K562 (cell line): ENCODE measurements at regions not wholly inside any gene's neighbourhood (a gene's known extent, or its start where the extent isn't known, plus 50 kb on each side); places are given as distances from the start of the nearest gene placed in this dataset.

Experiments
- ATAC-seq: fragments of 200-7000 bp; cut with Tn5 transposase; 3 replicates; pipeline ENCODE4 v1.9.1; 2020; ENCODE audit warnings: moderate library complexity
- BruUV-seq: library from RNA; stranded (reverse); fragments of 400-500 nt; replicated peaks from 2 replicates; lab custom pipeline; 2021; lab: Mats Ljungman, UMichigan
- CTCF ChIA-PET: fragments of 300-600 bp; formaldehyde crosslinking; extraction: SDS; loops from one replicate; lab custom pipeline; 2021; ENCODE audit warnings: low intra/inter-chr PET ratio; lab: Yijun Ruan, JAX
- POLR2A ChIA-PET: fragments of 300-600, 350-650 bp; sonication (Branson Sonifier 250); formaldehyde crosslinking; extraction: SDS; loops from one replicate; lab custom pipeline; 2021; ENCODE audit warnings: antibody characterized with exemption, inconsistent platforms; lab: Yijun Ruan, JAX
- DNase-seq, 4 experiments: peaks; one replicate each; pipeline versions ENCODE4 v3.0.0 to v3.0.0-alpha.2; 2011 to 2018; ENCODE audit warnings: low spot score in 3 of 4, mixed read lengths in 3 of 4; ENCODE audit errors: extremely low read depth in 1 of 4
- FAIRE-seq: peaks from 2 replicates; lab custom pipeline; 2011; peaks lifted over from hg19 to GRCh38; lab: Jason Lieb, UNC
- H2AFZ ChIP-seq: 2 replicates; pipeline ENCODE4 v1.6.0; 2011; ENCODE audit warnings: low read depth, low read length, control low read depth, inconsistent platforms
- H3K27ac ChIP-seq: fragments of 200-600 bp; 3 replicates; pipeline ENCODE4 v1.8.0; 2011; ENCODE audit warnings: low read depth, mild to moderate bottlenecking, control low read depth, inconsistent platforms, low read length, moderate library complexity, mixed read lengths; ENCODE audit errors: extremely low read depth
- H3K27me3 ChIP-seq, 2 experiments: fragments of 300-600 bp in 1 of 2; 2 replicates in 1 of 2; 3 replicates in 1 of 2; pipeline versions ENCODE4 v1.6.0 to v1.8.0; 2011; ENCODE audit warnings: inconsistent platforms in 2 of 2, low read length in 2 of 2, mild to moderate bottlenecking in 1 of 2, mixed read lengths in 1 of 2, moderate library complexity in 1 of 2; ENCODE audit not compliant: control insufficient read depth in 2 of 2, insufficient read depth in 2 of 2
- H3K36me3 ChIP-seq: fragments of 300-600 bp; 3 replicates; pipeline ENCODE4 v1.8.0; 2011; ENCODE audit warnings: mild to moderate bottlenecking, low read length, inconsistent platforms; ENCODE audit not compliant: control insufficient read depth, insufficient read depth
- H3K4me1 ChIP-seq, 2 experiments: fragments of 200-600 bp in 1 of 2; replicated peaks in 1 of 2; 2 replicates in 1 of 2; 3 replicates in 1 of 2; pipeline versions ENCODE4 v1.5.1 to v1.8.0; 2011; ENCODE audit warnings: inconsistent platforms in 2 of 2, low read length in 2 of 2, mild to moderate bottlenecking in 1 of 2, mixed read lengths in 1 of 2, moderate library complexity in 1 of 2; ENCODE audit not compliant: control insufficient read depth in 2 of 2, insufficient read depth in 2 of 2
- H3K4me2 ChIP-seq: 2 replicates; pipeline ENCODE4 v1.6.1; 2011; ENCODE audit warnings: low read length, control low read depth, inconsistent platforms, mixed read lengths; ENCODE audit not compliant: insufficient read depth
- H3K4me3 ChIP-seq: fragments of 200-600 bp; sonication (generic), shearing (Covaris generic); 2 replicates; pipeline ENCODE4 v1.5.1; 2016; ENCODE audit warnings: control low read depth, inconsistent platforms
- H3K79me2 ChIP-seq: fragments of 200-600 bp; 3 replicates; pipeline ENCODE4 v1.8.0; 2011; ENCODE audit warnings: low read length, inconsistent platforms; ENCODE audit not compliant: control insufficient read depth, insufficient read depth
- H3K9ac ChIP-seq, 2 experiments: 2 replicates each; pipeline versions ENCODE4 v1.6.0 to v1.6.1; 2011; ENCODE audit warnings: low read depth in 2 of 2, low read length in 2 of 2, control low read depth in 1 of 2, inconsistent platforms in 1 of 2, mild to moderate bottlenecking in 1 of 2, mixed read lengths in 1 of 2; ENCODE audit not compliant: insufficient read depth in 1 of 2
- H3K9me1 ChIP-seq: one replicate; pipeline ENCODE4 v1.6.0; 2011; ENCODE audit warnings: inconsistent platforms, mild to moderate bottlenecking, low read length, moderate library complexity; ENCODE audit not compliant: control insufficient read depth, insufficient read depth
- H3K9me3 ChIP-seq: replicated peaks from 2 replicates; pipeline ENCODE4 v1.5.1; 2011; ENCODE audit warnings: low read depth, low read length, inconsistent platforms; ENCODE audit not compliant: control insufficient read depth, insufficient read depth
- H4K20me1 ChIP-seq: replicated peaks from 2 replicates; pipeline ENCODE4 v1.6.1; 2011; ENCODE audit warnings: low read length, inconsistent platforms, mixed read lengths; ENCODE audit not compliant: control insufficient read depth, insufficient read depth
- NCOR1 ChIP-seq: fragments of 450-650 bp; IDR thresholded peaks from 2 replicates; pipeline ENCODE4 v1.6.1; 2016; ENCODE audit warnings: mild to moderate bottlenecking, moderate library complexity
- POLR2A ChIP-seq: fragments of 450-650 bp; conservative IDR thresholded peaks from 2 replicates; pipeline ENCODE4 v1.6.1; 2016
- POLR2B ChIP-seq: fragments of 450-650 bp; IDR thresholded peaks from 2 replicates; pipeline ENCODE4 v1.6.1; 2018; ENCODE audit warnings: low read depth; ENCODE audit not compliant: partially characterized antibody
- PRPF4 ChIP-seq: fragments of 200-400 bp; formaldehyde crosslinking; IDR thresholded peaks from one replicate; pipeline ENCODE4 v1.6.1; 2017; ENCODE audit warnings: low read length, low read depth, mild to moderate bottlenecking; ENCODE audit not compliant: insufficient read depth, poor library complexity, severe bottlenecking
- SMARCC2 ChIP-seq: fragments of 450-650 bp; IDR thresholded peaks from 2 replicates; pipeline ENCODE4 v1.6.1; 2017; ENCODE audit warnings: antibody characterized with exemption, moderate library complexity, mild to moderate bottlenecking, low read depth
- STAT5B ChIP-seq: fragments of 250-450 bp; sonication (Bioruptor Pico); IDR thresholded peaks from 2 replicates; pipeline ENCODE4 v1.8.0; 2021; ENCODE audit warnings: mild to moderate bottlenecking, inconsistent platforms
- TFAM ChIP-seq: fragments of 250-450 bp; sonication (Bioruptor Pico); conservative IDR thresholded peaks from 2 replicates; pipeline ENCODE4 v1.5.0; 2021; ENCODE audit warnings: mild to moderate bottlenecking, moderate library complexity
- ZNF583 ChIP-seq: fragments of 250-450 bp; sonication (Bioruptor Pico); IDR thresholded peaks from 2 replicates; pipeline ENCODE4 v1.4.0; 2020
- WGBS: fragments of 100-300 bp; shearing (Covaris generic); methylation state at CpG from one replicate; pipeline ENCODE4 v1.1.6; 2016; ENCODE audit warnings: low coverage, mixed read lengths; ENCODE audit not compliant: insufficient coverage; ENCODE audit errors: missing lambda C conversion rate; 5-methylcytosine and 5-hydroxymethylcytosine counted together
- in situ Hi-C: fragments of 300-500 bp; cut with MboI; formaldehyde crosslinking; loops from 4 replicates; pipeline ENCODE4 v1.15.0; 2018; ENCODE audit warnings: inconsistent platforms, mixed read lengths
- intact Hi-C: fragments of 100-400 bp; cut with micrococcal nuclease; formaldehyde crosslinking; loops from 2 replicates; pipeline ENCODE4 v1.14.2; 2022
- TF ChIP-seq, protein P1 (sequence below): fragments of 250-450 bp; sonication (Bioruptor Pico); IDR thresholded peaks from 2 replicates; pipeline ENCODE4 v1.5.0; 2021
- TF ChIP-seq, protein P2 (sequence below): fragments of 450-650 bp; formaldehyde crosslinking; IDR thresholded peaks from 2 replicates; pipeline ENCODE4 v1.4.0; 2020; ENCODE audit warnings: mild to moderate bottlenecking, moderate library complexity

DNA sequence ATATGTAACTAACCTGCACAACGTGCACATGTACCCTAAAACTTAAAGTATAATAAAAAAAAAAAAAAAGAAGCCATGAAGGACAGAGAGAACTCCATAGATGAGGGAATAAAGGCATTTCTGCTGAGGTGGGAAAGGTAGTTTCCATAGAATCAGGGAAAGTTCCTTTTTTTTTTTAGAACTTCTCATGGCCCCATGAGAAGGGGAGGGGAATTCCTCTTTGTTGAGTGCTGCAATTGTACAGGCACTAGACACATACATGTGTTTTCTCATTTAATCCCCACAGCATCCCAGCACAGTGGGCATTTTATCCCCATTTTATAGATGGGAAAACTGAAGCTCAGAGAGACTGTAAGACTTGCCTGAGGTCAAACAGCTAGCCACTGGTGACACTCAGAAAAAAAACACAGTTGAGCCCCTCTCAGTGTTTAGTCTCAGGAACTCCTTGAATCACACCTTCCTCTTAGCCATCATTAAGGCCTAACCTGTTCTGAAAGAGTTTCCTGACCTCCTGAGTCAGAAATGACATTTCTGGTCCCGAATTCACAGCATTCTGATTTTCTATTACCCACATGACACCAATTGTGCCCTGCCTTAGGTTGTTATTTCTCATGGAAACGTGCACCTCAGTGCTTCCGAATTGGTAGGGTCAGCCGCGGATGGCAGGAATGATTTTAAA is 189.3 kb upstream of the G2E3 start:
- H3K9me3 ChIP-seq: no peaks in the 10 kb centered on the region
- H3K4me3 ChIP-seq: no peak overlapping the region
- H3K9me1 ChIP-seq: no peaks in the 10 kb centered on the region
- no peaks in the 10 kb centered on the region for H4K20me1 ChIP-seq
- ChIA-PET CTCF (no interaction called here), POLR2A (no interaction called here)
- H3K27me3 ChIP-seq: no peaks in the 10 kb centered on the region
- FAIRE-seq: no peak
- H3K4me2 ChIP-seq: no peak overlapping the region
- ATAC-seq: no peak
- peaks cover 0 to 5% of the 10 kb centered on the region in 2 experiments; a peak in 3 of 5 replicates for H3K4me1 ChIP-seq
- TF ChIP-seq ZNF583 (CRISPR knock-in tag): no peak
- no peak for TF ChIP-seq POLR2A
- no peak for TF ChIP-seq NCOR1
- TF ChIP-seq TFAM (CRISPR knock-in tag): no peak
- TF ChIP-seq, protein P1, sequence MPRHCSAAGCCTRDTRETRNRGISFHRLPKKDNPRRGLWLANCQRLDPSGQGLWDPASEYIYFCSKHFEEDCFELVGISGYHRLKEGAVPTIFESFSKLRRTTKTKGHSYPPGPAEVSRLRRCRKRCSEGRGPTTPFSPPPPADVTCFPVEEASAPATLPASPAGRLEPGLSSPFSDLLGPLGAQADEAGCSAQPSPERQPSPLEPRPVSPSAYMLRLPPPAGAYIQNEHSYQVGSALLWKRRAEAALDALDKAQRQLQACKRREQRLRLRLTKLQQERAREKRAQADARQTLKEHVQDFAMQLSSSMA (CRISPR knock-in tag): no peak
- no peak for TF ChIP-seq SMARCC2
- TF ChIP-seq STAT5B: no peak
- no peak for TF ChIP-seq POLR2B
- TF ChIP-seq, protein P2, sequence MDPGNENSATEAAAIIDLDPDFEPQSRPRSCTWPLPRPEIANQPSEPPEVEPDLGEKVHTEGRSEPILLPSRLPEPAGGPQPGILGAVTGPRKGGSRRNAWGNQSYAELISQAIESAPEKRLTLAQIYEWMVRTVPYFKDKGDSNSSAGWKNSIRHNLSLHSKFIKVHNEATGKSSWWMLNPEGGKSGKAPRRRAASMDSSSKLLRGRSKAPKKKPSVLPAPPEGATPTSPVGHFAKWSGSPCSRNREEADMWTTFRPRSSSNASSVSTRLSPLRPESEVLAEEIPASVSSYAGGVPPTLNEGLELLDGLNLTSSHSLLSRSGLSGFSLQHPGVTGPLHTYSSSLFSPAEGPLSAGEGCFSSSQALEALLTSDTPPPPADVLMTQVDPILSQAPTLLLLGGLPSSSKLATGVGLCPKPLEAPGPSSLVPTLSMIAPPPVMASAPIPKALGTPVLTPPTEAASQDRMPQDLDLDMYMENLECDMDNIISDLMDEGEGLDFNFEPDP (CRISPR knock-in tag): no peak
- TF ChIP-seq PRPF4: no peak
- H3K9ac ChIP-seq: no peak overlapping the region
- 45% methylated on average over 5 of the region's 6 CpGs for WGBS
- no peak overlapping the region for H3K27ac ChIP-seq
- H3K36me3 ChIP-seq: no peaks in the 10 kb centered on the region
- in situ Hi-C loops: no loop called here
- H3K79me2 ChIP-seq: no peaks in the 10 kb centered on the region
- intact Hi-C loops: loop anchor here (10.0 kb wide), 1 partner anchor 245 kb away; no protein-coding TSS in a partner anchor
- H2AFZ ChIP-seq: no peak overlapping the region
- BruUV-seq: no TSS peak
- no peak for DNase-seq
